Activated CD8-positive, alpha-beta memory T cell treated with anti-CD3 and anti-CD28 coated beads, Interleukin-2, amount 50 U/mL, for 4 hours (primary cell): ENCODE measurements at regions not wholly inside any gene's neighbourhood (a gene's known extent, or its start where the extent isn't known, plus 50 kb on each side); places are given as distances from the start of the nearest gene placed in this dataset.

Experiments
- DNase-seq: peaks from one replicate; pipeline ENCODE4 v3.0.0-alpha.2; 2020

DNA sequence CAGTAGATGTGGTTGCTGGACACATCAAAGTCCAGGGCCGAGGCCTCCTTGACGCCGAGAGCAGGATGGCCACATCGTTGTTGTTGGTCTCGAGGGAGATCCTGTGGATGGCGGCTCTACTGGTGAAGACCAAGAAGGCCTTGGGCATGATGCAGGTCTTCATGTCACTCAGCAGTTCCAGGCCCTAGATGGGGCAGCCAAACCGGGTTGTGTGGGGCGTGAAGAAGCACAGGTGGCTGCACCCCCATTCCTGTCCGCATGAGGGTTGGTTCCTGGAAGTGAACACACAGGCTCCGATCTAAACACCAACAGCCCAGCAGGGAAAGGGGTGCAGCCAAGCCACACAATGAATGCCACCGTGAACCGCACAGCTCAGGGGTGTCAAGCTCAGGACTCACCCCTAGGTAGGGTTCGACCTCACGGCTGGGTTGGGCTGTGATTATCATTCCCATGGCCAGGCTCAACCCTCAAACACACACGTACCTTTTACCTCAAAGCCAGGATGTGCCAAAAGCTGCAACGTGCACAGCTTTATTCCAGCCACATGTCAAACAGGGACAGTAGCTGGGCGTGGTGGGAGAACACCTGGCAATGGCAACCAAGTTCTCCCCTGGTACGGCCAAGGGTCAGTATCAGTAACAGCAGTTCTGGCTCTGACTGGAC lies 132.3 kb downstream of the CRYBB2 start:
- no peak for DNase-seq

- DNase-seq, result no peak
Measured at GRCh38 chr22:25352294-25352680, 132.8 kb downstream of the CRYBB2 start.

DNA sequence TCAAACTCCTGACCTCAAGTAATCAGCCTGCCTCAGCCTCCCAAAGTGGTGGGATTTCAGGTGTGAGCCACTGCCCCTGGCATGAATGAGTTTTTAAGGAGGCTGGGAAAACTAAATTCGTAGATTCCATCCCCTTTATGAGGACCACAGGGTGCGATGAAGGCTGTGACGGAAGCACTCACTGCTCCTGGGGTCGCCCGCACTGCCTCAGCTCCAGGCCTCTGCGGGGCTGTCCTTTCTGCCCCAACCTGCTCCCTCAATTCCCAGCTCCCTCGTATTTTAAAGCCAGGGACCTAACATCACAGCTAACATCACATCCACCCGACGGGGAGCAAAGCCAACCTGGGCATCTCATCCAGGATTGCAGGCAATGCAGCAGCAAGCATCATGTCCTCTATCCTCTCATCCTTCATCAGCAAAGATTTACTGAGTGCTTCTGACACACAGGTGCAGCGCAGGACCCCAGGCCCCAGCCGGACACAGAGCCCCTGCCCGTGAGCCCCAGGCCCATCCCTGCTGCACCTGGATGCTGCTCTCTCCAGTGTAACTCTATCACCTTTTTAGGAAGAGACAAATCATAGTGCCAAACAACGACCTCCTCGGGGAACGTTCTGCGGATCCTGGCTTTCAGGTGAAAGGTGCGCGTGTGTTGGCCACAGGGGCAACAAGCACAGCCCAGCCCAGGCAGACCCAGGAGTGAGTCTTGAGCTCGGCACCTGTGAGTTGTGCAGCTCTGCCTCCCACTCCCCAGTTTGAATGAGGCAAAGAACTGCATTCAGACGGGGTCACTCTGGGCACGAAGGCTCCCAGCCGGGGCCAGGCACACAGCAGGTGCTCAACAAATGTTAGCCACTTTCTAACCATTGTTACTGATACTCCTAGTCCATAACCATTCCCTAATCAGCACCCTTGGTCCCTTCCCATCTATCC lies 134.3 kb downstream of the CRYBB2 start:
- no peak for DNase-seq

DNA sequence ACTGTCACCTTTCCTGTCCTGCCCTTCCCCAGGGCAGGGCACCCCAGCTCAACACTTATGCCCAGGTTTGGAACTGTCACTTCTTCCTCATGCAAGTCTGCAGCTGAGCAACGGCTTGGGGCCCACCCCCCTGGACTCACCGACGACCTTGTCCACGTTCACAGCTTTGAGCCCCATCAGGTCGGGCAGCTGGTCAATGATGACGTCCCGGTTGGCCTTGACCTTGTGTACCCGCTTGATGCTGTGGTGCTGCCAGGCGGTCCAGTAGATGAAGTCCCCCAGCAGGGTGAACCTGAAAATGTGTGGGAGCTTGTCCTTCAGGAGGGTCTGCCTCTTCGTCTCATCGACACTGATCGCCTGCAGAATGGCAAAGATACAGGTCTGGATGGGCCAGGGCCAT lies 135.0 kb downstream of the CRYBB2 start:
- no peak for DNase-seq

DNA sequence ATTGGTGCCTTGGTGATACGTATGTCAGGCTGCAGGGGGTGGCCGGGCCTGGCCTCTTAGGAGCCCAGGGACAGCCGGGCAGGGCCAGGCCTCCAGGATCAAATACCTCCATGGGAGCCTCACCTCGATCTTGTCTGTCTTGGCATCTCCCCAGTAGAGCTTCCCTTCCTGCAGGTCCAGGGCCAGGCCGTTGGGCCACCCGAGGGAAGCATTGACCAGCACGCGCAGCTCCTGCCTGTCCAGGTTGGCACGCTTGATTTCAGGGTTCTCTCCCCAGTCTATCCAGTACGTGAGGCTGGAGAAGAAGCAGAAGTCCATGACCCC lies 137.7 kb downstream of the CRYBB2 start:
- no peak for DNase-seq

DNA sequence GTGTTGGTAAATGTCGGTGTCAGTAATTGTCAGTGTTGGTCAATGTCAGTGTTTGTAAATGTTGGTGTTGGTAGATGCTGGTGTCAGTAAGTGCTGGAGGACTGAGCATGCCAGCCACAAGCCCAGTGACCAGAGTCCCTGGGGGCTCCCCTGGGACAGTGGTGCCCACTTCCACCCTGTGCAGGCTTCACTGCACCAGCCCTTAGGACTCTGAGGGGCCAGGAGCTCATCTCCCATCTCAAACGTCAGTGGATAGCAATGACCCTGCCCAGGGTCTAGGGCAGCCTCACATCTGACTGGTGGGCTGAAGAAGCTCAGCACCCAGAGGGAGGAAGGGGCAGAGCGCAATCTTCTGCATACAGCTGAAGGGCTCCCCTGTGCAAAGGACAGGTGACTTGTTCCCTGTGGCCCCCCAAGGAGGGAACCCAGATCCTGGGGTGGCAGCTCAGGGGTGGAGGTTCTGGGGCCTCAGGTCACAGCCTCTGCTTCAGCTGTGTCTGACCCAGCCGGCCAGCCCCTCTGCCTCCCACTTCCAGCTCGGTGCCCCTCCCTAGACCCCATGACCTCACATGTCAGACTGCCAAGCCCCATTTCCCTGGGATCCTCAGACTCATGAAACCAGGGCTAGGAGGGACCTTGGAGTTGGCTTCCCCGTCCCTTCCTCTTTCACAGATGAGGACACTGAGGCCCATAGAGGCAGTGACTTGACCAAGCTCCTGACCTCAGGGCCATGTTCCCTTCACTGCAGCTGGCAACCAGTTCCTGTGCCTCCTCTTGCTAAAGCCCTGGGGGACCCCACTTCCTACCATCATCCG lies 138.4 kb downstream of the CRYBB2 start:
- no peak for DNase-seq

DNA sequence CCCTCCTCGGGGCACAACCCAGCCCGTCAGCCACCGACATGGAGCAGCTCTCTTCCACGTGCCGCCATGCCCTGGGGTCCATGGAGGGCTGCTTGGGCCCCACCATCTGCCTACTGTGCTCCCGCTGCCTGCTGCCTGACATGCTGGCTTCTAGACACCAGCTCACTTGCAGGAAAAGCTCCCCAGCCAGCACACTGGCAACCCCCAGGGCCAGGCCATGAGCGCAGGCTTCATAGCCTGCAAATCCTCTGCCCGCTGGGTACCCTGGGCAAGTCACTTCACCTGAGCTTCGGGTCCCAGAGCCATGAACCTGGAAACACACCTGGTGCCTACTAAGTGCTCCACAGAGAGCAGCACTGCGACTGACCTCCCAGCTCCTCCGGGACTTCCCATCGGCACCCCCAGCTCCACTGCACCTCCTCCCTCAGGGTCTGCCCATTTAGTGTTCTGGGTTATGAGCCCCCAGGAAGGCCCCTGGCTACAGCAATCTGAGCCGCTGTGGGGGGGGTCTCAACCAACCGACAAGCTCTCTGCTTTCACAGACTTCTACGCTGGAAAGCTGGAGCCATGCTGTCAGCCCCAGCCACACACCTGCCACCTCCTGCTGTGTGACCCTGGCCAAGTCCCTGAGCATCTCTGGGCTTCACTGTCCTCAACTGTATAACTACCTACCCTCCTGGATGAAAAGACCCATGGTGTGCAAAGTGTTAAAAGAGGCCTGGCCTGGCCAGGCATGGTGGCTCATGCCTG lies 139.2 kb downstream of the CRYBB2 start:
- no peak for DNase-seq

GRCh38 chr22:25359601-25360261 lies 140.3 kb downstream of the CRYBB2 start:
- no peak for DNase-seq

- no peak for DNase-seq
Measured at GRCh38 chr22:25360411-25360810, 141.0 kb downstream of the CRYBB2 start.

DNA sequence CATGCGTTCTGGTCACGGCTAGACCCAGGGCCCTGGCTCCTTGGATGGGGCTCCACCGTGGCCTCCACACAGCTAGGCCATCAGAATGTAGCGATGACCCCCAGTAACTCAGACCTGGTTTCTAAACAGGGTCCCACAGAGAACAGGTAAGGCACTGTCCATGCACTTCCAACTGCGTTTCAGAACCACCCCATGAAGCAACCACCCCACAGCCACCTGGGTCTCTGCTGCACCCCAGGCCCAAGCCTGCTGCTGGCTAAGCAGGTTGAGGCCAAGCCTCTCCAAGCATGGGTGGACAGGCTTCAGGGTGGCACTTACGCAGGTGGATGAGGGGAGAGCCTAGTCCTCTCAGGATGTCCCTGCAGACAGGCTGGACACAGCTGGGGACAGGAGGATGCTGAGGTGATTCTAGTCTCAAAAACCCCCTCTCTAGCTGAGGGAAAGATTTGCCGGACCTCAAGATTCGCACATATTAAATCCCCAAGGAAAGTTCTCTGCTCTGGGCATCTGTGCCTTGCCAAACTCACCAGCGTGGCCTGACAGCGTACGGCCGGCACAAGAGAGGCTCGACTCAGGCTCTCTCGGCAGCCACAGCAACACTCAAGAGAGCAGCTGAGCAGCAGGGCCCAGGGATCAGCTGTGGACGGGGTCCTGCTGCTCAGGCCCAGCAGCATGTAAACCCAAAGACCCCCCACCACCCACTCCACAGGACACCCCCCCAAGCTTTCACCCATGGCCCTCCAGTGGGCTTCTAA lies 141.6 kb downstream of the CRYBB2 start:
- DNase-seq, result no peak

DNA sequence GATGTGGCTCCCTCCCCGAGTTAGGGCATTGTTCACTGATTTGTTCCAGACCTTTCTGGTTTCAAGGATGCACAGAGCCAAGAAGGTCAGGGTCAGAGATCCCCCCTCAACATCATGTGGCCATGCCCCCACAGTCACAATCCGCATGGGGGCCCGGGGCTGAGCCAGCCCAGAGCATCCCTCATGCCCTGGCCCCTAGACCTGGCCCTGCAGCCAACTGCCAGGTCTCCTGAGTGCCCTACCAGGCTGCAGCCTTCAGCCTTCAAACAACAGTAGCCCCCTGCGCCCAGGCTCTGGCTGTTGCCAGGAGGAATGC lies 142.4 kb downstream of the CRYBB2 start:
- DNase-seq, result no peak

DNA sequence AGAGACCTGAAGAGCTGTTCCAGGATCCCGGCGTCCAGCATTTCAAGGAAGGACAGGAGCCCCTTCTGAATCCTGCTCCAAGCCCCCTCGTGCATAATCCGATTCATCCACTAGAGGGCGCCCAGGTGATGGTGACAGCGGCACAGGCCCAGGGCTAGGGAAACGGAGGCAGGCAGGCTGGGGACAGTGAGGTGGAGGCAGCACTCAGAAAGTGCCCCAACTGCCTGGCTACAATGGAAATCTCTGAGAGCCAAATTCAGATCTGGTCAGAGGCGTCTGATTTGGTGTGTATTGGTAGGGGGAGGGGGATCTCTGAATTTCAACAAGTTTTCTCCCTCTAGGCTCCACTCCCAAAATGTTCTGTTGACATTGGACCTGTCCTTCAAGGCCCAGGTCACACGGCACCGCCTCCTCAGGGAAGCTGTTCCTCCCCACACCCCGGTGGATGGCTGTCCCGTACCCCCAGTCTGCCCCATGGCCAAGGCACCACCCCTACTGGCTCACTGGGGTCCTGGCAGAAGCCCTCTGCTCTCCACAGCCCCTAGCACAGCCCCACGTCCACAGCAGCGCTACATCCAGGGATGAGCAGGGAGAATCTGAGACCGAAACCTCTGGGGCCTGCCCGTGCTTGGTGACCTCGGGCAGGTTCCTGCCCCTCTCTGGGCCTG lies 142.9 kb downstream of the CRYBB2 start:
- DNase-seq, result peak; percentile 71

GRCh38 chr22:25362883-25363240 lies 143.4 kb downstream of the CRYBB2 start:
- no peak for DNase-seq

GRCh38 chr22:25363474-25363873 lies 144.0 kb downstream of the CRYBB2 start:
- no peak for DNase-seq

- no peak for DNase-seq
Measured at GRCh38 chr22:25364281-25364680, 144.8 kb downstream of the CRYBB2 start.

- no peak for DNase-seq
Measured at GRCh38 chr22:25364736-25365241, 145.3 kb downstream of the CRYBB2 start.

DNA sequence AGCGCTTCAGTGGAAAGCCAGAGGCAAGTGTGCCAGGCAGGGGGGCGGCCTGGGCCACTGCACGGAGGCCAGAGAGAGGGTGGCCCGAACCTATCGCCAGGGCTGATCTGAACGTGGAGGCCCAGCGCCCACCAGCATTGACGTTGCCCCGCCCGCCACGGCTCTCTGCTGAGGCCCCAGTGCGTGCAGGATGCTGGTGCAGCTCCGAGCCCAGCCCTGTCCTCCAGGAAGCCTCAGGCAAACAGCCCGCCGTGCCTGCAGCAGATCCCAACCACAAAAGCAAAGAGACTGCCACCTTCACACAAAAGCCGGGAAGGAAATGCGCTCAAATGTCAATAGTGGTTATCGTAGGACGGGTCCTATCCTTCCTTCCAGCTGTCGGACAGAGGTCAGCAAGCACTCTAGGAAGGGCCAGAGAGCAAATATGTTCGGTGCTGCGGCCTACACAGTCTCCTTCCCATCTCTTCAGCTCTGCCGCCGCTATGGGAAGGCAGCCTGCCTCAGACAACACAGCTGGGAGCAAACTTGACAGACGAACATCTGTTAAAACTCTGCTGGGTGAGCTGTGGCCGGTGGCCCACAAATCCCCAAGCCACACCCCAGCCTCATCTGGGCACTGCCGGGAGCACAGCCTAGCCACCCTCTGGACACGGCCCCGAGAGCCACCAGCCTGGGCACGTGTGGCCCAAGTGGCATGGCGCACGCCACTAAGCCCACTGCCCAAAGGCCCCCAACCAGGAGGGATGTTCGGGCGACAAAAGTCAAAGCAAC lies 146.2 kb downstream of the CRYBB2 start:
- DNase-seq, result no peak

- DNase-seq, result no peak
Measured at GRCh38 chr22:25366408-25366807, 147.0 kb downstream of the CRYBB2 start.

DNA sequence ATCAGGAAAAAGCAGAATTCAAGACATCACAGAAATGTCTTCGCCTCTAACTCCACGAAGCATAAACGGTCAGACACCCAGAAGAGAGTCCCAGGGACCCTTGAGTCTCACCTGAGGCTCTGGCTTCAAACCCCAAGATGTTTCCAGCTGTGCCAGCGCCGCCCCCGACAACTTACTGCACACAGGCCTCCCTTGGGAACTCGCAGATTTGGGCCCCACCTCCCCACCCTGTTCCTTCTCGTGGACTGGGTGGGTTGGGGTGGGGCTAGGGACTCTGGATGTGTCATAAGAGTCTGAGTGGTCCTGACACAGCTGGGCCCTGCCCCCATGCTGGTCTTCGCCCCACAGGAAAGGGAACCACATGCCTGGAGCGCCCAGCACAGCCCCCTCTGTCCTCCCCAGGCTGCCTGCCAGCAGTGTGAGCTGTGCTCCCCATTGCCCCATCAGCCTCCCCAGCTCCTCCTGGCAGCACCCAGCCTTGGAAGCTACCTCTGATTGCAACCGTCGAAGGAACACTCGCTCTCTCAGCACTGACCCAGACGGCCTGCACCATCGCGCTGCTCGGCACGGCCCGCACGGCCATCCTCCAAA lies 147.5 kb downstream of the CRYBB2 start:
- no peak for DNase-seq

- DNase-seq, result no peak
Measured at GRCh38 chr22:25367756-25368155, 148.3 kb downstream of the CRYBB2 start.
